H7 (cell line): ENCODE measurements at regions not wholly inside any gene's neighbourhood (a gene's known extent, or its start where the extent isn't known, plus 50 kb on each side); places are given as distances from the start of the nearest gene placed in this dataset.

Experiments used
- DNase-seq: peaks from one replicate; pipeline ENCODE4 v3.0.0; 2012
- H3K27me3 ChIP-seq: 2 replicates; pipeline ENCODE4 v1.6.0; 2011; ENCODE audit warnings: mild to moderate bottlenecking, low read length; ENCODE audit not compliant: control insufficient read depth, insufficient read depth
- H3K36me3 ChIP-seq: replicated peaks from 2 replicates; pipeline ENCODE4 v1.5.1; 2011; ENCODE audit warnings: low read length; ENCODE audit not compliant: control insufficient read depth, insufficient read depth
- H3K4me3 ChIP-seq: 2 replicates; pipeline ENCODE4 v1.5.1; 2011; ENCODE audit warnings: low read depth, mild to moderate bottlenecking, control low read depth, low read length, moderate library complexity; ENCODE audit not compliant: insufficient read depth

DNA sequence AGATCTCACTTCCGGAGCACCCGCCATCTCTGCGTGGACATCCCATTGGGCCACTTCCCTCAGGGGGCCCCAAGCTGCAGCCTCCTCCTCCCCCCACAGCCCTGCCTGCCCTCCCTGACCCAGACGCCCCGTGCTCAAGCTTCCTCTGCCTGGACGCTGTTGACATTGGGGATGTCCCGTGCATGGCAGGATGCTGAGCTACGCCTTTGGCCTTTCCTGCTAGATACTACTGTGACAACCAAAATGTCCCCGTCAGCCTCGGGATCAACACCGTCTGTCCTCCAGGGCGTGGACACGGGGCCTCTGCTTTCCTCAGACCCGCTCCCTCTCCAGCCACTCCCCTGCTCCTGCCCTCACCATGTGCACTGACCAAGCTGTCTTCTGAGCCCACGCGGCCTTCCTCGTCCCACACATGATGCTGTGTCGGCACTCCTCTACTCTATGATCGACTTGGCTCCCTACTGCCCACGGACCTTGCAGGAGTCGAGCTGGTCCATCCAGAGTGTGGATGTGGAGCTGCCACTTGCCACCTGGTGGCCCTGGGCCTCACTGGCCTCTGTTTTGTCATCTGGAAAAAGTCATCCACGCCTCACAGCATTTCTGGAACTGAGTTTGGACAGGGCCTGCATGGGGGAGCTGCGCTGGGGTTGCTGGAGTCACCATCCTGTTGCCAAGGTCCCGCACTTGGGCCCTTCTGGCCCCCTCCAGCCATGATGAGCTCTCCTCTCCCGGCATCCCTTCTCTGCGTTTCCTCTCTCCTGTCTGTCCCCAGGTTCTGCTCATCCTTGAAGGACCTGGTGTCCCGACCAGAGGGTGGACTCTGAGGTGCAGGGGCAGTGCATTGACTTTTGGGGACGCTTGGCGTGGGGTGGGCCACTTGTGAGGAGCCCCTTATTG is 221.7 kb upstream of the CIBAR2 start:
- no peak for DNase-seq
- H3K27me3 ChIP-seq = peaks cover 36% of the 10 kb centered on the region
- no peaks in the 10 kb centered on the region for H3K36me3 ChIP-seq
- no peak overlapping the region for H3K4me3 ChIP-seq

DNA sequence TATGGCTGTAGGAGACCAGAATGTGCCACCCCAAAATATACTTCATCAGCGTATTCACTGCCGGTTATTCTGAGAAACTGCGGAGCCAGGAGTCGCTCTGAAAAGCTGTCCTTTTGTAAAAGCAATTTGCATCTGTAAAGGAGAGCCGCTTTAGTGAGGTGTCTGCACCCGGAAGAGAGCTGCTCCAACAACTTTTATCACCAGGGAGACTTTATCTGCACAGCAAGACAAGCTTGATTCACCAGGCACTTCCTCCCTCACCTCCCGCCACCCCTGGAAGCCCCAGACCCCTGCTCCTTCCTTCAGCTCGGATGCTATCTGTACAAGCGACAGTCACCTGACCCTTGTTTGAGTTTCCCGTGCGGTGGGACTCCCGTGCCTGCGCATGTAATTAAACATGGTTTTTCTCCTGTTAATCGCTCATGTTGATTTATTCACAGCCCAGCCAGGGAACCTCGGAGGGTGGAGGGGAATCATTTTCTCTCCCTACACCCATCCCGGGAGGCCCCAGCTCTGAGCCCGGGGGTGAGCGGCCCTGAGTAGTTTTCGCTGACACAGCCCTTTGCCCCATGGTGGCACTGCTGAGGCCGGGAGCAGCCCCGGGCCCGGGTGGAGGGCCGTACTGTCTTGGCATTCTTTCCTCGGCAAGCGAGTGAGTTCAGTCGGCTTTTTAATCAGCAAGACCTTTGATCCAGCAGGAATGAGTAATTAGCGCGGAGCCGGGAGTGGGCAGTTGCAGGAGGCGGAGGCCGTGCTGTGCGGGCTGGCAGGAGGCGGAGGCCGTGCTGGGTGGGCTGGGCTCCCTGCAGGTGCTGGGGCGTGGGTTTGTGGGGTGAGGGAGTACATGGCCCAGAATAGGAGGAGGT is 222.7 kb upstream of the CIBAR2 start:
- H3K36me3 ChIP-seq = no peaks in the 10 kb centered on the region
- peak overlapping the region; percentile 19 for H3K4me3 ChIP-seq
- H3K27me3 ChIP-seq = peaks cover 32% of the 10 kb centered on the region
- DNase-seq = peak; percentile 87

DNA sequence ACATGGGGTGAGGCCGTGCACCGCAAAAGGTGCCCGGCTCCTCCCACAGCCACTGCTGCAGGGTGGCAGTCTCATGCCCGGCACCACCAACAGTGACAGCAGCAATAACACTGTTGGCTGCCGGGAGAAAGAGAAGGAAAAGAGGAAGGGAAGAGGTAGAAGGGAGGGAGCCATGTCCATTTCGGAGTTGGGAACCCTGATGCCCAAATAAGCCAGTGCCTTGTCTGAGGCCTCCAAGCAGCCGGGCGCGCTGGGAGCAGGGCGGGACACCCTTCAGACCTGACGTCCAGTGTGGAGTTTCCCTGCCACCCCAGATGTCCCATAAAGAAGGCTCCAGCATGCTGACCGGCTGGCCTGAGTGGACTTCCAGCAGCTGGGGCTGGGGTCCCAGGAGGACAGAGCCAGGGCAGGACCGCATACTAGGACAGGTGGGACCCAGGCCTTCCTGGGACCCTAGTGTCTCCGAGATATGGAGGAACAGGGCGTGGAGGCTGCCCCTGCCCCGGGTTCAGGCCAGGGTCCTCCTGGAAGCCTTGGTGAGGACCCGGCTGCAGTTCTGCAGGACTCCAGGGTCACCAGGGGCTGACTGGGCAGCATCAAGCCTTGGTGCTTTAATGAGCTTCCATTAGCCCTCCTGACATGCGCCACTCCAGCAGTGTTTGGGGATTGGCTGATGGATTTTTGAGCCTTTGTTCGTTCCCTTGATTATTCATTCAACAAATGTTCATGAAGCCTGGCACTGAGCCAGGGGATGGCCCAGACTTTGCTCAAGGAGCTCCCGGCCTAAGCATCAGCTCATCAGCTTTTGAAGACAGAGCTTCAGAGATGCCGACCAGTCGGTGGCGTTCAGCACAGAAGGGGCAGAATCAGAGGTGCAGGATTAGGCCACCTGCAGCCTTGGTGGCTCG is 223.6 kb upstream of the CIBAR2 start:
- no peak overlapping the region for H3K4me3 ChIP-seq
- H3K27me3 ChIP-seq = peaks cover 25% of the 10 kb centered on the region
- no peaks in the 10 kb centered on the region for H3K36me3 ChIP-seq
- DNase-seq = no peak

DNA sequence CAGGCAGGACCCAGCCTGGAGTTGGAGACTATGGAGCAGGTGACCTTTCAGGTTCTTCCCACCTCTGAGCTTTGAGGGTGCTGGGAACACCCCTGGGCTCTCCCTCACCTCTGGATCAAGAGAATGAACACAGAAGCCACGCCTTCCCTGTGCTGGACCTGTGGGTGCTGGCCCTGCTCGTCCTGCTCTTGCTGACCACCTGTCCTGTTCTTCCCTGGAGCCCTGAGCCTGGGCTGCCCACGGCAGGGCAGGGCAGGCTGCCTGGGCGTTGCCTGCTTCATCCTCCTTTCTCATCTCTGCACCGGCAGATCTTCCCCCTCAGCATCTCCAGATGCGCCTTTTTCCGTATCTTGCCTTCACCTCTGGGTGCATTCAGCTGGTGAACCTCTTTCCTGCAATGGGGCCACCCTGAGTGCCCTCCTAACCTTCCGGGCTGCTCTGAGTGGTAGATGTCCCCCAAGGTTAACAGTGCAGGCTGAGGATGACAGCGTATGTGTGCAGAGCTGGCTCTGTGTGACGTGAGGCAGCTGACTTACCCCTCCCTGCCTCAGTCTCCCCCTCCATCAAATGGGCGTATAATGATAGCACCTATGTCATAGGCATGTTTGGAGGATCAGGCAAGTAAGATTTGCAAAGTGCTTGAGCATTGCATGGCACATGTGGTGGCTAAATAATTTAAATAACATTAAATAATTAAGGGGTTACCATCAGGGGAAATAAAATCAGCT is 225.8 kb upstream of the CIBAR2 start:
- Histone ChIP-seq H3K4me3 (no peak overlapping the region), H3K27me3 (peaks cover 14% of the 10 kb centered on the region), H3K36me3 (no peaks in the 10 kb centered on the region)
- DNase-seq = no peak

GRCh38 chr16:85338638-85338982 is 226.3 kb upstream of the CIBAR2 start:
- H3K36me3 ChIP-seq = no peaks in the 10 kb centered on the region
- no peak overlapping the region for H3K4me3 ChIP-seq
- peaks cover 9% of the 10 kb centered on the region for H3K27me3 ChIP-seq
- DNase-seq = no peak

DNA sequence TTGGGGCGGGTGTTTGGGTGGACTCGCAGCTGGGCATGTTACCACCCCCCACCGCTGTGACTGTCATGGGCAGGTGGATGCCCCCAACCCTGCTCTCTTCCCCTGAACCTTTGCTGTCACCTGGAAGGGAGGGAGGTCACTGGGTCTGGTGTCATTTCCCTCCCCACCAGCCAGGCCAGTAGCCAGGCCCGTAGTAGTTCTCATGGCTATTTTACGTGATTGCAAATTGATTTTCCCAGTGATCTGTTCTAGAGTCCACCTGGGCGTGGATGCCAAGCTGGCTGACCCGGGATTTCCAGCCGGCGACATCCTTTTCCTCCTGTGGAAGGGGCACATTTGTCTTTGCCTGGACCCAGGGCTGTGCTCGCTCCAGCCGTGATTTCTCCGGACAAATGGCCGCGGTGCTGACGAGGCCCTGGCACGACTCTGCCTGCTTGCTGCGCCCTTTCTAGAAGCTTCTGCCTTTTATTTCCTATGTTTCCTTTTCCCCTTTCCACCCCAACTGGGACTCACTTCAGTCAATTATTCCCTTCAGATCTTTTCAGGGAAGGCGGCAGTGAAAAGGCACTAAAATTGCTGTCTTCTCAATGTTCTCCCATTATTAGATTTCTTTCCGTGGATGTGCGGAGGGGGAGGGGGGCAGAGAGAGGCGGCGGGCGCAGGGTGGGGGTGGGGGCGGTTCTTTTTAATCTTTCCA is 226.9 kb upstream of the CIBAR2 start:
- DNase-seq = no peak
- Histone ChIP-seq H3K27me3 (peaks cover 4% of the 10 kb centered on the region; the same call in 1 of the 2 replicates), H3K4me3 (no peak overlapping the region), H3K36me3 (no peaks in the 10 kb centered on the region)

GRCh38 chr16:85341972-85342695 is 229.9 kb upstream of the CIBAR2 start:
- no peaks in the 10 kb centered on the region for H3K36me3 ChIP-seq
- DNase-seq = no peak
- no peak overlapping the region for H3K4me3 ChIP-seq
- H3K27me3 ChIP-seq = no peaks in the 10 kb centered on the region

- no peaks in the 10 kb centered on the region for H3K27me3 ChIP-seq
- no peak overlapping the region for H3K4me3 ChIP-seq
- no peak for DNase-seq
- no peaks in the 10 kb centered on the region for H3K36me3 ChIP-seq
Measured at GRCh38 chr16:85344502-85345128, 232.3 kb upstream of the CIBAR2 start.

DNA sequence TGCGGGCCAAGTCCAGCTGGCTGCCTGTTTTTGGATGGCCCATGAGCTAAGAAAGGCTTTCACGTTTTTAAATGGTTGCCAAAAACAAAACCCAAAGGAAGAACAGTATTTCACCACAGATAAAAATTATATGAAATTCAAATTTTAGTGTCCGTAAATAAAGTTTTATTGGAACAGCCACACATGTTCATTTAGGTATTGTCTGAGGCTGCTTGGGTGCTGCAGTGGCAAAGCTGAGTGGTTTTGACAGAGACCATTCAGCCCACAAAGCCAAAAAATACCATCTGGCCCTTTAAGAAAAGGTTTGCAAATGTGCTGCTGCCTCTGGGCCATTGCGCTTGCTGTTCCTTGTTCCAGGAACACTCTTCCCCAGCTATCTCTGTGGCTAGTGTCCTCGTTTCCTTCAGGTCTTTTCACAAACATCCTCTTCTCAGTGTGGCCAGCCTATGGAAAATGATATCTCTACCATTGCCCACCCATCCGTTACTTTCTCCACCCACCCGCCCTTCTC is 232.9 kb upstream of the CIBAR2 start:
- DNase-seq = no peak
- no peak overlapping the region for H3K4me3 ChIP-seq
- H3K27me3 ChIP-seq = no peaks in the 10 kb centered on the region
- H3K36me3 ChIP-seq = no peaks in the 10 kb centered on the region

DNA sequence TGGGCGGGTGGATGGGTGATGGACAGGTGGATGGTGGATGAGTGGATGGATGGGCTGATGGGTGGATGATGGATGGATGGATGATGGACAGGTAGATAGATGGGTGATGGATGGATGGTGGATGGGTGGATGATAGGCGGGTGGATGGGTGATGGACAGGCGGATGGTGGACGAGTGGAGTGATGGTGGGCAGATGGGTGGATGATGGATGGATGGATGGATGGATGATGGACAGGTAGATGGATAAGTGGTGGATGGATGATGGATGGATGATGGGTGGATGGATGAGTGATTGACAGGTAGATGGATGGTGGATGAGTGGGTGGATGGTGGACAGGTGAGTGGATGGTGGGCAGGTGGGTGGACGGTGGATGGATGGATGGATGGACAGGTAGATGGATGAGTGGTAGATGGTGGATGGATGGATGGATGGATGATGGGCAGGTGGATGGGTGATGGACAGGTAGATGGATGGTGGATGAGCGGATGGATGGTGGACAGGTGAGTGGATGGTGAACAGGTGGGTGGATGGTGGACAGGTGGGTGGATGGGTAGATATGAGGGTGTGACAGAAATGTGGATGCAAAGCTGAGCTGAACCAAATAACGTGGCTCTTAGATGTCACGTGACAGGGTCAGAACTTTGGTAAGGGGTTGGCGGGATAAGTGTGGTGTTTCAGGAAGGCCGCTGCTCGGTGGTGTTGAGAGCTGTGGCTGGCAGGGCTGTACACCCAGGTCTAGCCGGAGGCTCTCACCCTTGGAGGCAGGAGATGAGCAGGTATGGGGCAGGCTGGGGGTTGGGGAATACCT is 234.3 kb upstream of the CIBAR2 start:
- Histone ChIP-seq H3K36me3 (no peaks in the 10 kb centered on the region), H3K27me3 (no peaks in the 10 kb centered on the region), H3K4me3 (no peak overlapping the region)
- DNase-seq = no peak

DNA sequence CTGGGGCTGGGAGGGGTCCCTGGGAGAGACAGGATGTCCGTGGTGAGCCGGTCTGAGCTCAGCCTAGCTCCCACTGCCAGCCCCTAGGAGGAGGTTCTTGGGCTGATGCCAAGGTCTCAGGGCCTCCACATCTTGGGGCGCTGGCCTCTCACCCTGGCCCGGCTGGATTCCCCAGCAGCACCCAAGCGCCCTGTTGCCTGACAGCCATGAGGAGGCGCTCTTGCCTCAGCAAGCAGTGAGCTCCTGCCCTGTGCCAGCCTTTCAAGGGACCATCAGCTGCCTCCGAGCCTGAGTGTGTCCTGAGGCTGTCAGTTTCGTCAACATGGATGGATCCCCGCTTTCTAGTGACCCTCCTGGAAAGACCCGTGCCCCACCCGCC is 234.9 kb upstream of the CIBAR2 start:
- DNase-seq = peak; percentile 89
- Histone ChIP-seq H3K36me3 (no peaks in the 10 kb centered on the region), H3K27me3 (no peaks in the 10 kb centered on the region), H3K4me3 (no peak overlapping the region)
